ENCODE measurements at regions not wholly inside any gene's neighbourhood (a gene's known extent, or its start where the extent isn't known, plus 50 kb on each side); places are given as distances from the start of the nearest gene placed in this dataset.

DNA sequence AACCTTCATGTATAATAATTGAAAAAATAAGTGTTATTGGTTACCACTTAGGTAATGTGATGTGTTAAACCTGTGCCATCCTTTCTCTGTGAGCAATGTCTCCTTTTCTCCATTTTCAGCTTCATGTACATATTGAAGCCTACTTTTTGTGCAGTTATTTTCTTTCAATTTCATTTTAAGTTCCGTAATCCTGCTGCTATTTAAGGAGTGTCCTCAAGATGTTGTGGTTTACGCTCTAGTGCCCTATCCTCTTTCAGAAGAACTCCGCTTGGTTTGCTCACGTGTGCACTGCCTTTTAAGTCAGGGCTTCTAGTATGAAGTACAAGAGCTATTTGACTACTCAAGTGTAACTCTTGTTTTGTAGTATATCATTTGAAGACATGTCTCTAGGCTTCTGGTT is 2253.2 kb upstream of the TENM3 start:
- TF ChIP-seq POLR2A (IDR thresholded peaks at IDR 0.05): no peak
- TF ChIP-seq, protein P1, sequence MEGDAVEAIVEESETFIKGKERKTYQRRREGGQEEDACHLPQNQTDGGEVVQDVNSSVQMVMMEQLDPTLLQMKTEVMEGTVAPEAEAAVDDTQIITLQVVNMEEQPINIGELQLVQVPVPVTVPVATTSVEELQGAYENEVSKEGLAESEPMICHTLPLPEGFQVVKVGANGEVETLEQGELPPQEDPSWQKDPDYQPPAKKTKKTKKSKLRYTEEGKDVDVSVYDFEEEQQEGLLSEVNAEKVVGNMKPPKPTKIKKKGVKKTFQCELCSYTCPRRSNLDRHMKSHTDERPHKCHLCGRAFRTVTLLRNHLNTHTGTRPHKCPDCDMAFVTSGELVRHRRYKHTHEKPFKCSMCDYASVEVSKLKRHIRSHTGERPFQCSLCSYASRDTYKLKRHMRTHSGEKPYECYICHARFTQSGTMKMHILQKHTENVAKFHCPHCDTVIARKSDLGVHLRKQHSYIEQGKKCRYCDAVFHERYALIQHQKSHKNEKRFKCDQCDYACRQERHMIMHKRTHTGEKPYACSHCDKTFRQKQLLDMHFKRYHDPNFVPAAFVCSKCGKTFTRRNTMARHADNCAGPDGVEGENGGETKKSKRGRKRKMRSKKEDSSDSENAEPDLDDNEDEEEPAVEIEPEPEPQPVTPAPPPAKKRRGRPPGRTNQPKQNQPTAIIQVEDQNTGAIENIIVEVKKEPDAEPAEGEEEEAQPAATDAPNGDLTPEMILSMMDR (IDR thresholded peaks at IDR 0.05 in 4 of 5, conservative IDR thresholded peaks at IDR 0.05 in 1 of 5): no peak

Measured in gastrocnemius medialis (tissue), 4 donors.